GM23338 (cell line): ENCODE measurements at regions not wholly inside any gene's neighbourhood (a gene's known extent, or its start where the extent isn't known, plus 50 kb on each side); places are given as distances from the start of the nearest gene placed in this dataset.

Experiments used
- ATAC-seq: fragments of 200-7000 bp; cut with Tn5 transposase; 3 replicates; pipeline ENCODE4 v1.9.1; 2020
- DNase-seq: peaks from one replicate; pipeline ENCODE4 v3.0.0-alpha.2; 2015; ENCODE audit warnings: low spot score
- H2AFZ ChIP-seq: fragments of 200-600 bp; sonication (generic); 2 replicates; pipeline ENCODE4 v1.8.0; 2016; ENCODE audit warnings: antibody characterized with exemption, mild to moderate bottlenecking, moderate library complexity
- H3F3A ChIP-seq: fragments of 200-600 bp; sonication (generic); replicated peaks from 2 replicates; pipeline ENCODE4 v1.8.0; 2017; ENCODE audit warnings: antibody characterized with exemption, mixed run types, low read depth
- H3K27ac ChIP-seq: fragments of 200-600 bp; sonication (generic); 2 replicates; pipeline ENCODE4 v1.6.1; 2016; ENCODE audit warnings: low read depth
- H3K27me3 ChIP-seq: fragments of 200-600 bp; sonication (generic); 2 replicates; pipeline ENCODE4 v1.8.0; 2016; ENCODE audit warnings: mild to moderate bottlenecking, mixed run types, moderate library complexity; ENCODE audit not compliant: insufficient read depth
- H3K36me3 ChIP-seq: fragments of 200-600 bp; sonication (generic); 2 replicates; pipeline ENCODE4 v1.8.0; 2016; ENCODE audit warnings: mild to moderate bottlenecking; ENCODE audit not compliant: insufficient read depth
- H3K4me1 ChIP-seq: fragments of 200-600 bp; sonication (generic); 2 replicates; pipeline ENCODE4 v1.8.0; 2016; ENCODE audit warnings: mild to moderate bottlenecking, moderate library complexity; ENCODE audit not compliant: insufficient read depth
- H3K4me2 ChIP-seq: fragments of 200-600 bp; sonication (generic); 2 replicates; pipeline ENCODE4 v1.7.1; 2017; ENCODE audit warnings: mixed run types
- H3K4me3 ChIP-seq: fragments of 200-600 bp; sonication (generic); 2 replicates; pipeline ENCODE4 v1.6.1; 2016; ENCODE audit warnings: mixed run types
- H3K79me2 ChIP-seq: fragments of 200-600 bp; sonication (generic); replicated peaks from 2 replicates; pipeline ENCODE4 v1.8.0; 2017; ENCODE audit warnings: mild to moderate bottlenecking; ENCODE audit not compliant: insufficient read depth
- H3K9me2 ChIP-seq: fragments of 200-600 bp; sonication (generic); 2 replicates; pipeline ENCODE4 v1.8.0; 2017; ENCODE audit not compliant: insufficient read depth
- H4K20me1 ChIP-seq: fragments of 200-600 bp; sonication (generic); replicated peaks from 2 replicates; pipeline ENCODE4 v1.8.0; 2017; ENCODE audit warnings: mild to moderate bottlenecking; ENCODE audit not compliant: insufficient read depth
- H3K27ac Mint-ChIP-seq: 2 replicates; pipeline ENCODE4 v1.8.0; 2020; ENCODE audit warnings: inconsistent platforms, mild to moderate bottlenecking, moderate library complexity, mixed read lengths
- H3K27me3 Mint-ChIP-seq: 3 replicates; pipeline ENCODE4 v1.8.0; 2022; ENCODE audit warnings: low read depth, mild to moderate bottlenecking, moderate library complexity, mixed read lengths, inconsistent platforms; ENCODE audit not compliant: insufficient read depth, poor library complexity
- H3K36me3 Mint-ChIP-seq: 3 replicates; pipeline ENCODE4 v1.8.0; 2021; ENCODE audit warnings: low read depth, mild to moderate bottlenecking, inconsistent platforms, moderate library complexity, mixed read lengths
- H3K4me1 Mint-ChIP-seq: 3 replicates; pipeline ENCODE4 v1.8.0; 2020; ENCODE audit warnings: mild to moderate bottlenecking, inconsistent platforms, mixed read lengths
- H3K4me3 Mint-ChIP-seq: 3 replicates; pipeline ENCODE4 v1.8.0; 2021; ENCODE audit warnings: moderate library complexity, mild to moderate bottlenecking, inconsistent platforms, mixed read lengths
- H3K9me3 Mint-ChIP-seq: 3 replicates; pipeline ENCODE4 v1.8.0; 2020; ENCODE audit warnings: moderate library complexity, mild to moderate bottlenecking, inconsistent platforms, mixed read lengths
- CREB1 ChIP-seq: fragments of 250-450 bp; sonication (Bioruptor Pico); IDR thresholded peaks from 2 replicates; pipeline ENCODE4 v1.5.0; 2020; ENCODE audit warnings: low read depth, mild to moderate bottlenecking, moderate library complexity
- EZH2 ChIP-seq: fragments of 200-600 bp; sonication (generic); IDR thresholded peaks from one replicate; pipeline ENCODE4 v1.8.0; 2017; ENCODE audit warnings: antibody characterized with exemption, mild to moderate bottlenecking, low read depth; ENCODE audit not compliant: unreplicated experiment
- EZH2phosphoT487 ChIP-seq: fragments of 200-600 bp; sonication (generic); IDR thresholded peaks from one replicate; pipeline ENCODE4 v1.8.1; 2018; ENCODE audit warnings: antibody characterized with exemption; ENCODE audit not compliant: unreplicated experiment
- JUNB ChIP-seq: IDR thresholded peaks from one replicate; pipeline ENCODE4 v1.6.1; 2016; ENCODE audit warnings: antibody characterized with exemption; ENCODE audit not compliant: unreplicated experiment
- NANOG ChIP-seq: IDR thresholded peaks from 2 replicates; pipeline ENCODE4 v1.6.1; 2016; ENCODE audit warnings: antibody characterized with exemption, borderline replicate concordance
- POLR2AphosphoS5 ChIP-seq: IDR thresholded peaks from 2 replicates; pipeline ENCODE4 v1.6.1; 2016; ENCODE audit warnings: antibody characterized with exemption, low read depth
- STAT1 ChIP-seq: IDR thresholded peaks from one replicate; pipeline ENCODE4 v1.6.1; 2016; ENCODE audit warnings: antibody characterized with exemption; ENCODE audit not compliant: unreplicated experiment
- ZNF114 ChIP-seq: fragments of 250-450 bp; sonication (Bioruptor Pico); IDR thresholded peaks from 2 replicates; pipeline ENCODE4 v1.5.0; 2020; ENCODE audit warnings: mild to moderate bottlenecking, moderate library complexity
- ZNF331 ChIP-seq: fragments of 250-450 bp; sonication (Bioruptor Pico); IDR thresholded peaks from 2 replicates; pipeline ENCODE4 v1.5.0; 2020; ENCODE audit warnings: low read depth, mild to moderate bottlenecking, moderate library complexity
- TF ChIP-seq, protein P1 (sequence below): IDR thresholded peaks from 2 replicates; pipeline ENCODE4 v1.6.1; 2016; ENCODE audit warnings: antibody characterized with exemption
- TF ChIP-seq, protein P2 (sequence below), 2 experiments: fragments of 200-600 bp in 1 of 2; sonication (generic) in 1 of 2; conservative IDR thresholded peaks; 2 replicates each; pipeline versions ENCODE4 v1.5.1 to v1.6.1; 2016 to 2017; ENCODE audit warnings: antibody characterized with exemption in 2 of 2, low read depth in 2 of 2, mild to moderate bottlenecking in 2 of 2, moderate library complexity in 1 of 2
- TF ChIP-seq, protein P3 (sequence below): IDR thresholded peaks from one replicate; pipeline ENCODE4 v1.6.1; 2018; ENCODE audit warnings: antibody characterized with exemption; ENCODE audit not compliant: unreplicated experiment
- TF ChIP-seq, protein P4 (sequence below): fragments of 250-450 bp; sonication (Bioruptor Pico); IDR thresholded peaks from 2 replicates; pipeline ENCODE4 v1.5.0; 2020; ENCODE audit warnings: mild to moderate bottlenecking, moderate library complexity

DNA sequence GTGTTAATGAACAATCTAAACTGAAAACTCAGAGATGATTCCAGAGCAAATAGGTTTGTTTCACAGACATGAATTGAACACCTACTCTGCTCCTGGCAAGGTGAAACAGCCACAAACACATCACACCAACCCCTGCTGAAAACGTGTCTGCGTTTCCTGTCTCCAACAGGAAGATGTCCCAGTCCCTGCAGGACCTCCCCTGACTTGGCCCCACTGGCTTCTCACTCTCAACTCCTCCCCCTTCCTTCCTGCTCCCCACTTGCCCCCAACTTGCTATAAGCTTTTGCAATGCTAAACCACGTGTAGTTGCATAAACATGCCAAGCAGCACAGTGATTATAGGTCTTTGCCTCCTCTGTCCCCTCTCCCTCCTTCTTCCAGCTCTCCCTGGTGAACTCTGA lies 567.6 kb downstream of the BCL11B start (continued):
- TF ChIP-seq ZNF331 = no peak
- TF ChIP-seq POLR2AphosphoS5 = no peak
- TF ChIP-seq CREB1 (CRISPR knock-in tag) = no peak

DNA sequence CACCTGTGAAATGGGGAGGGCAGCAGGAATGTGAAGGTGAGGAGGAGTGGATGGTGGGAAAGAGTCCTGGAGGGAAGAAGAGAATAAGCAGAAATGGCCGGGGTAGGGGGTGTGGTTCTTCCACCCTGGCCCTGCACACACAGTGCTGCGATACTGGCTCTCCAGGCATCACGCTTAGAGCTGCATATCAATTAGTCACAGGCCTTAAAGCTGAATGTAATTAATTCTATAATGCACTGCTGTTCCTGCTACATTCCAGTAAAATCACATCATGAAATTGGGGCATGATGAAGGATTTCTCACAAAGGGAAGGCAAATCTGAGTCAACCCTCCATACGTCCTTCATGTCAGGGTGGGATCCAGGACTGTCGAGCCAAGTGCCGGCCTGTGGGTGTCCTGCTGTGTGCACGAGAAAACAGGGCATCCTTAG lies 566.1 kb downstream of the BCL11B start:
- peaks cover 1% of the 10 kb centered on the region for H3K27me3 Mint-ChIP-seq
- no peak overlapping the region; the same call in 1 of the 2 replicates for H3K27ac Mint-ChIP-seq
- no peaks in the 10 kb centered on the region for H3K4me1 ChIP-seq
- H3K4me3 Mint-ChIP-seq = no peak overlapping the region
- H3K9me3 Mint-ChIP-seq = no peaks in the 10 kb centered on the region; the same call in 2 of the 3 replicates
- no peak overlapping the region for H3K4me2 ChIP-seq
- no peaks in the 10 kb centered on the region for H3K36me3 Mint-ChIP-seq
- H3K9me2 ChIP-seq = no peaks in the 10 kb centered on the region
- no peaks in the 10 kb centered on the region for H3K79me2 ChIP-seq
- H3K36me3 ChIP-seq = no peaks in the 10 kb centered on the region
- peaks cover 17% of the 10 kb centered on the region for H3K4me1 Mint-ChIP-seq
- H3K4me3 ChIP-seq = no peak overlapping the region
- ATAC-seq = peak; percentile 60
- H3K27me3 ChIP-seq = no peaks in the 10 kb centered on the region
- TF ChIP-seq EZH2phosphoT487 = no peak
- TF ChIP-seq, protein P1, sequence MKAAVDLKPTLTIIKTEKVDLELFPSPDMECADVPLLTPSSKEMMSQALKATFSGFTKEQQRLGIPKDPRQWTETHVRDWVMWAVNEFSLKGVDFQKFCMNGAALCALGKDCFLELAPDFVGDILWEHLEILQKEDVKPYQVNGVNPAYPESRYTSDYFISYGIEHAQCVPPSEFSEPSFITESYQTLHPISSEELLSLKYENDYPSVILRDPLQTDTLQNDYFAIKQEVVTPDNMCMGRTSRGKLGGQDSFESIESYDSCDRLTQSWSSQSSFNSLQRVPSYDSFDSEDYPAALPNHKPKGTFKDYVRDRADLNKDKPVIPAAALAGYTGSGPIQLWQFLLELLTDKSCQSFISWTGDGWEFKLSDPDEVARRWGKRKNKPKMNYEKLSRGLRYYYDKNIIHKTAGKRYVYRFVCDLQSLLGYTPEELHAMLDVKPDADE = no peak
- TF ChIP-seq EZH2 = no peak
- no peak for TF ChIP-seq ZNF331
- TF ChIP-seq CREB1 (CRISPR knock-in tag) = no peak
- TF ChIP-seq STAT1 = no peak
- TF ChIP-seq, protein P2, sequence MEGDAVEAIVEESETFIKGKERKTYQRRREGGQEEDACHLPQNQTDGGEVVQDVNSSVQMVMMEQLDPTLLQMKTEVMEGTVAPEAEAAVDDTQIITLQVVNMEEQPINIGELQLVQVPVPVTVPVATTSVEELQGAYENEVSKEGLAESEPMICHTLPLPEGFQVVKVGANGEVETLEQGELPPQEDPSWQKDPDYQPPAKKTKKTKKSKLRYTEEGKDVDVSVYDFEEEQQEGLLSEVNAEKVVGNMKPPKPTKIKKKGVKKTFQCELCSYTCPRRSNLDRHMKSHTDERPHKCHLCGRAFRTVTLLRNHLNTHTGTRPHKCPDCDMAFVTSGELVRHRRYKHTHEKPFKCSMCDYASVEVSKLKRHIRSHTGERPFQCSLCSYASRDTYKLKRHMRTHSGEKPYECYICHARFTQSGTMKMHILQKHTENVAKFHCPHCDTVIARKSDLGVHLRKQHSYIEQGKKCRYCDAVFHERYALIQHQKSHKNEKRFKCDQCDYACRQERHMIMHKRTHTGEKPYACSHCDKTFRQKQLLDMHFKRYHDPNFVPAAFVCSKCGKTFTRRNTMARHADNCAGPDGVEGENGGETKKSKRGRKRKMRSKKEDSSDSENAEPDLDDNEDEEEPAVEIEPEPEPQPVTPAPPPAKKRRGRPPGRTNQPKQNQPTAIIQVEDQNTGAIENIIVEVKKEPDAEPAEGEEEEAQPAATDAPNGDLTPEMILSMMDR (conservative IDR thresholded peaks at IDR 0.05; ENCODE audit: low read depth in 2 of 2) = no peak
- TF ChIP-seq, protein P3, sequence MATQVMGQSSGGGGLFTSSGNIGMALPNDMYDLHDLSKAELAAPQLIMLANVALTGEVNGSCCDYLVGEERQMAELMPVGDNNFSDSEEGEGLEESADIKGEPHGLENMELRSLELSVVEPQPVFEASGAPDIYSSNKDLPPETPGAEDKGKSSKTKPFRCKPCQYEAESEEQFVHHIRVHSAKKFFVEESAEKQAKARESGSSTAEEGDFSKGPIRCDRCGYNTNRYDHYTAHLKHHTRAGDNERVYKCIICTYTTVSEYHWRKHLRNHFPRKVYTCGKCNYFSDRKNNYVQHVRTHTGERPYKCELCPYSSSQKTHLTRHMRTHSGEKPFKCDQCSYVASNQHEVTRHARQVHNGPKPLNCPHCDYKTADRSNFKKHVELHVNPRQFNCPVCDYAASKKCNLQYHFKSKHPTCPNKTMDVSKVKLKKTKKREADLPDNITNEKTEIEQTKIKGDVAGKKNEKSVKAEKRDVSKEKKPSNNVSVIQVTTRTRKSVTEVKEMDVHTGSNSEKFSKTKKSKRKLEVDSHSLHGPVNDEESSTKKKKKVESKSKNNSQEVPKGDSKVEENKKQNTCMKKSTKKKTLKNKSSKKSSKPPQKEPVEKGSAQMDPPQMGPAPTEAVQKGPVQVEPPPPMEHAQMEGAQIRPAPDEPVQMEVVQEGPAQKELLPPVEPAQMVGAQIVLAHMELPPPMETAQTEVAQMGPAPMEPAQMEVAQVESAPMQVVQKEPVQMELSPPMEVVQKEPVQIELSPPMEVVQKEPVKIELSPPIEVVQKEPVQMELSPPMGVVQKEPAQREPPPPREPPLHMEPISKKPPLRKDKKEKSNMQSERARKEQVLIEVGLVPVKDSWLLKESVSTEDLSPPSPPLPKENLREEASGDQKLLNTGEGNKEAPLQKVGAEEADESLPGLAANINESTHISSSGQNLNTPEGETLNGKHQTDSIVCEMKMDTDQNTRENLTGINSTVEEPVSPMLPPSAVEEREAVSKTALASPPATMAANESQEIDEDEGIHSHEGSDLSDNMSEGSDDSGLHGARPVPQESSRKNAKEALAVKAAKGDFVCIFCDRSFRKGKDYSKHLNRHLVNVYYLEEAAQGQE = no peak
- TF ChIP-seq ZNF114 (CRISPR knock-in tag) = no peak
- TF ChIP-seq JUNB = no peak
- TF ChIP-seq NANOG = no peak
- no peak for TF ChIP-seq POLR2AphosphoS5
- TF ChIP-seq, protein P4, sequence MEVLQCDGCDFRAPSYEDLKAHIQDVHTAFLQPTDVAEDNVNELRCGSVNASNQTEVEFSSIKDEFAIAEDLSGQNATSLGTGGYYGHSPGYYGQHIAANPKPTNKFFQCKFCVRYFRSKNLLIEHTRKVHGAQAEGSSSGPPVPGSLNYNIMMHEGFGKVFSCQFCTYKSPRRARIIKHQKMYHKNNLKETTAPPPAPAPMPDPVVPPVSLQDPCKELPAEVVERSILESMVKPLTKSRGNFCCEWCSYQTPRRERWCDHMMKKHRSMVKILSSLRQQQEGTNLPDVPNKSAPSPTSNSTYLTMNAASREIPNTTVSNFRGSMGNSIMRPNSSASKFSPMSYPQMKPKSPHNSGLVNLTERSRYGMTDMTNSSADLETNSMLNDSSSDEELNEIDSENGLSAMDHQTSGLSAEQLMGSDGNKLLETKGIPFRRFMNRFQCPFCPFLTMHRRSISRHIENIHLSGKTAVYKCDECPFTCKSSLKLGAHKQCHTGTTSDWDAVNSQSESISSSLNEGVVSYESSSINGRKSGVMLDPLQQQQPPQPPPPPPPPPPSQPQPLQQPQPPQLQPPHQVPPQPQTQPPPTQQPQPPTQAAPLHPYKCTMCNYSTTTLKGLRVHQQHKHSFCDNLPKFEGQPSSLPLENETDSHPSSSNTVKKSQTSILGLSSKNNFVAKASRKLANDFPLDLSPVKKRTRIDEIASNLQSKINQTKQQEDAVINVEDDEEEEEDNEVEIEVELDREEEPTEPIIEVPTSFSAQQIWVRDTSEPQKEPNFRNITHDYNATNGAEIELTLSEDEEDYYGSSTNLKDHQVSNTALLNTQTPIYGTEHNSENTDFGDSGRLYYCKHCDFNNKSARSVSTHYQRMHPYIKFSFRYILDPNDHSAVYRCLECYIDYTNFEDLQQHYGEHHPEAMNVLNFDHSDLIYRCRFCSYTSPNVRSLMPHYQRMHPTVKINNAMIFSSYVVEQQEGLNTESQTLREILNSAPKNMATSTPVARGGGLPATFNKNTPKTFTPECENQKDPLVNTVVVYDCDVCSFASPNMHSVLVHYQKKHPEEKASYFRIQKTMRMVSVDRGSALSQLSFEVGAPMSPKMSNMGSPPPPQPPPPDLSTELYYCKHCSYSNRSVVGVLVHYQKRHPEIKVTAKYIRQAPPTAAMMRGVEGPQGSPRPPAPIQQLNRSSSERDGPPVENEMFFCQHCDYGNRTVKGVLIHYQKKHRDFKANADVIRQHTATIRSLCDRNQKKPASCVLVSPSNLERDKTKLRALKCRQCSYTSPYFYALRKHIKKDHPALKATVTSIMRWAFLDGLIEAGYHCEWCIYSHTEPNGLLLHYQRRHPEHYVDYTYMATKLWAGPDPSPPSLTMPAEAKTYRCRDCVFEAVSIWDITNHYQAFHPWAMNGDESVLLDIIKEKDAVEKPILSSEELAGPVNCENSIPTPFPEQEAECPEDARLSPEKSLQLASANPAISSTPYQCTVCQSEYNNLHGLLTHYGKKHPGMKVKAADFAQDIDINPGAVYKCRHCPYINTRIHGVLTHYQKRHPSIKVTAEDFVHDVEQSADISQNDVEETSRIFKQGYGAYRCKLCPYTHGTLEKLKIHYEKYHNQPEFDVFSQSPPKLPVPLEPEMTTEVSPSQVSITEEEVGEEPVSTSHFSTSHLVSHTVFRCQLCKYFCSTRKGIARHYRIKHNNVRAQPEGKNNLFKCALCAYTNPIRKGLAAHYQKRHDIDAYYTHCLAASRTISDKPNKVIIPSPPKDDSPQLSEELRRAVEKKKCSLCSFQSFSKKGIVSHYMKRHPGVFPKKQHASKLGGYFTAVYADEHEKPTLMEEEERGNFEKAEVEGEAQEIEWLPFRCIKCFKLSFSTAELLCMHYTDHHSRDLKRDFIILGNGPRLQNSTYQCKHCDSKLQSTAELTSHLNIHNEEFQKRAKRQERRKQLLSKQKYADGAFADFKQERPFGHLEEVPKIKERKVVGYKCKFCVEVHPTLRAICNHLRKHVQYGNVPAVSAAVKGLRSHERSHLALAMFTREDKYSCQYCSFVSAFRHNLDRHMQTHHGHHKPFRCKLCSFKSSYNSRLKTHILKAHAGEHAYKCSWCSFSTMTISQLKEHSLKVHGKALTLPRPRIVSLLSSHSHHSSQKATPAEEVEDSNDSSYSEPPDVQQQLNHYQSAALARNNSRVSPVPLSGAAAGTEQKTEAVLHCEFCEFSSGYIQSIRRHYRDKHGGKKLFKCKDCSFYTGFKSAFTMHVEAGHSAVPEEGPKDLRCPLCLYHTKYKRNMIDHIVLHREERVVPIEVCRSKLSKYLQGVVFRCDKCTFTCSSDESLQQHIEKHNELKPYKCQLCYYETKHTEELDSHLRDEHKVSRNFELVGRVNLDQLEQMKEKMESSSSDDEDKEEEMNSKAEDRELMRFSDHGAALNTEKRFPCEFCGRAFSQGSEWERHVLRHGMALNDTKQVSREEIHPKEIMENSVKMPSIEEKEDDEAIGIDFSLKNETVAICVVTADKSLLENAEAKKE (CRISPR knock-in tag) = no peak
- no peak for DNase-seq
- H4K20me1 ChIP-seq = no peaks in the 10 kb centered on the region
- H2AFZ ChIP-seq = peak overlapping the region; percentile 60; the same call in 1 of the 2 replicates
- H3F3A ChIP-seq = no peaks in the 10 kb centered on the region
- no peak overlapping the region for H3K27ac ChIP-seq
